ENCODE measurements at regions not wholly inside any gene's neighbourhood (a gene's known extent, or its start where the extent isn't known, plus 50 kb on each side); places are given as distances from the start of the nearest gene placed in this dataset.

- no peaks in the 10 kb centered on the region for H3K27me3 ChIP-seq
- H3K36me3 ChIP-seq = no peaks in the 10 kb centered on the region
- no peaks in the 10 kb centered on the region for H3K4me1 ChIP-seq
- H3K4me3 ChIP-seq = no peak overlapping the region
- H3K9me3 ChIP-seq = no peaks in the 10 kb centered on the region
- DNase-seq (ENCODE audit: low spot score) = no peak
- TF ChIP-seq CTCF (IDR thresholded peaks at IDR 0.05) = no peak
- no peak overlapping the region for H3K27ac ChIP-seq
Measured at GRCh38 chr16:54475019-54475601, 188.5 kb upstream of the IRX3 start.

GRCh38 chr16:54473226-54473993, 186.8 kb upstream of the IRX3 start:
- no peak overlapping the region for H3K27ac ChIP-seq
- DNase-seq (ENCODE audit: low spot score) = no peak

GRCh38 chr16:54467398-54467797, 180.8 kb upstream of the IRX3 start:
- DNase-seq (ENCODE audit: low spot score) = no peak
- no peak for TF ChIP-seq CTCF (IDR thresholded peaks at IDR 0.05)
- Histone ChIP-seq H3K27me3 (no peaks in the 10 kb centered on the region), H3K36me3 (no peaks in the 10 kb centered on the region), H3K9me3 (peaks cover 9 to 22% of the 10 kb centered on the region in 2 donors), H3K4me1 (no peaks in the 10 kb centered on the region), H3K27ac (no peak overlapping the region), H3K4me3 (no peak overlapping the region)

More at GRCh38 chr16:54473226-54473993, 186.8 kb upstream of the IRX3 start:
- no peaks in the 10 kb centered on the region for H3K4me1 ChIP-seq
- H3K36me3 ChIP-seq = no peaks in the 10 kb centered on the region
- H3K27me3 ChIP-seq = no peaks in the 10 kb centered on the region
- H3K4me3 ChIP-seq = no peak overlapping the region
- TF ChIP-seq CTCF (IDR thresholded peaks at IDR 0.05) = no peak
- no peaks in the 10 kb centered on the region for H3K9me3 ChIP-seq

DNA sequence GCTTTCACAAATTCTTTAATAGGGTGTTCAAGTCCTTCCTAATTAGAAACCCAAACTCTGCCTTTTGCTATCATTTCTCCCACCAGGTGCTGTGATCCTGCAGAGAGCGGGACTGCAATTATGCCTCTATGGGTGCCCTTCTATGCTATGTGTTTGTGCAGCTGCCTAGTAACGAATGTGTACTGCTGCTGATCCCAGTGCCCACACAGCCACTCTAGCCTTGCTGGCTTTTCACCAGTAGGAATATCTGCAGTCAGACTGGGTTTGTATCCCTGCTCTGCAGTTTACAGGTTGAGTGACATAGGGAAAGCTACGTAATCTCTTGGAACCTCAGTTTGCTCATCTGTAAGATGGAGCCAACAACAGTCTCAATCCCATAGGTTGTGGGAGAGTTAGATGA, 179.6 kb upstream of the IRX3 start:
- peaks cover 9 to 22% of the 10 kb centered on the region in 2 donors for H3K9me3 ChIP-seq
- TF ChIP-seq CTCF (IDR thresholded peaks at IDR 0.05) = no peak
- no peak for DNase-seq (ENCODE audit: low spot score)

GRCh38 chr16:54465063-54465462, 178.5 kb upstream of the IRX3 start:
- Histone ChIP-seq H3K36me3 (no peaks in the 10 kb centered on the region), H3K9me3 (peaks cover 9 to 22% of the 10 kb centered on the region in 2 donors), H3K27ac (no peak overlapping the region), H3K4me1 (no peaks in the 10 kb centered on the region), H3K27me3 (no peaks in the 10 kb centered on the region), H3K4me3 (no peak overlapping the region)
- no peak for DNase-seq (ENCODE audit: low spot score)
- TF ChIP-seq CTCF (IDR thresholded peaks at IDR 0.05) = no peak

More for the DNA sequence above, 179.6 kb upstream of the IRX3 start:
- H3K4me3 ChIP-seq = no peak overlapping the region
- H3K4me1 ChIP-seq = no peaks in the 10 kb centered on the region
- no peaks in the 10 kb centered on the region for H3K36me3 ChIP-seq
- H3K27ac ChIP-seq = no peak overlapping the region
- H3K27me3 ChIP-seq = no peaks in the 10 kb centered on the region
